GM21447 (cell line): ENCODE measurements at regions not wholly inside any gene's neighbourhood (a gene's known extent, or its start where the extent isn't known, plus 50 kb on each side); places are given as distances from the start of the nearest gene placed in this dataset.

Experiments used
- ATAC-seq: cut with Tn5 transposase; IDR thresholded peaks from one replicate; pipeline ENCODE4 v1.9.1; 2021; ENCODE audit not compliant: unreplicated experiment

GRCh38 chr18:73653827-73654226, 493.8 kb downstream of the FBXO15 start:
- no peak for ATAC-seq

DNA sequence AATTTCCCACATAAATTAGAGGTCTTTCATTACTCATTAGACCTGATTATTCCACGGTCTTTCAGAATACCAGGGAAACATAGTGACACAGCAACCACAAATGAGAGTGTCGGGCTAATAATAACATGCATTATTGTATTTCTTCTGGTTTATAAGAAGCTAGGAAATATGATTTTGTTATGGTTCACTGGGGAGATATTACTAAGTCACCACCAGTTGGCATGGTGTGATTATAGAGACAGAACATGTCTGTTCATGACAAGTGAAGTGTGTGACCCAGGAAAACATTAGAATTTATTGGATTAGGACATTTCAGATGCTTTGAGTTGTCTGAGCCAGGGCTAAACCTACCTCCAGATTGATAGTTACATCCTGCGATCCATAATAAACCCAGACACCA, 494.4 kb downstream of the FBXO15 start:
- no peak for ATAC-seq

- ATAC-seq = no peak
Observed at GRCh38 chr18:73647391-73647790, 500.2 kb downstream of the FBXO15 start.

- ATAC-seq = no peak
Observed at GRCh38 chr18:73646772-73647171, 500.9 kb downstream of the FBXO15 start.

- ATAC-seq = no peak
Observed at GRCh38 chr18:73646196-73646595, 501.4 kb downstream of the FBXO15 start.

GRCh38 chr18:73645160-73645715, 502.4 kb downstream of the FBXO15 start:
- no peak for ATAC-seq

DNA sequence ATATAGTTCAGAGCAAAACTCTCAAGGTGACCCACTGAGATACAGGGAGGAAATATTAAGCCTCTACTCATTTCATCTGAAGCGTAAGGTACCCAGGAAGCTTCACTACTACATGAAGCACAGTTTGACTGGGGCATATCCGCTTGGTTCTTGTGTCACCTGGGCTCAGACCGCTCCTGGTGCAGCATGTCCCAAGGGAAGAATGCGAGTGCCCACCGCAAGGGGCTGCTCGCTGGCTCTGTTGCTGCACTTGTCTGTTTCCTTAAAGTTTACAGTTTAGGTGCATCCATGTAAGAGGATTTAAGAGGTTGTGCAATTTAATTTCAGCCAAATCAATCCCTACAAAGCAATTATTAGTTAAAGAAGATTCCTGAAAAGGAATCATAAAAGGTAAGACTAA, 507.8 kb downstream of the FBXO15 start:
- ATAC-seq = no peak

DNA sequence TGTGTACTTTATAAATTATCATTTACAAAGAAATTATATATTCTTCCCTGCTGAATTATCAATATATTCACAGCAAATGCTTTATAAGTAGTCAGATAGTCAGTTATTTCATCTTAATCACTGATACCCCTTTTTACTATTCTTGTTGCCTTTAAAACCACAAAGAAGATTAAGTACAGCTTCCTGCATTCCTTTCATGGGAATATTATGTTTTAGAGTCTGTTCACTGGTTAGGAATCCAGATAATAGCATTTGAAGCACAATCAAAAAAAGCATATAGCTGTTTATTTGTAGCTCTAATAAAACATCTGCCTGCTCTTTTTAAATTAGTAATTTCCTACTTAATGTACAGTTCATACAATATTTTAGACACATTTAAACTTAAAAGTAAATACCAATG, 508.9 kb downstream of the FBXO15 start:
- no peak for ATAC-seq

- ATAC-seq = no peak
Observed at GRCh38 chr18:73636355-73636754, 511.3 kb downstream of the FBXO15 start.

DNA sequence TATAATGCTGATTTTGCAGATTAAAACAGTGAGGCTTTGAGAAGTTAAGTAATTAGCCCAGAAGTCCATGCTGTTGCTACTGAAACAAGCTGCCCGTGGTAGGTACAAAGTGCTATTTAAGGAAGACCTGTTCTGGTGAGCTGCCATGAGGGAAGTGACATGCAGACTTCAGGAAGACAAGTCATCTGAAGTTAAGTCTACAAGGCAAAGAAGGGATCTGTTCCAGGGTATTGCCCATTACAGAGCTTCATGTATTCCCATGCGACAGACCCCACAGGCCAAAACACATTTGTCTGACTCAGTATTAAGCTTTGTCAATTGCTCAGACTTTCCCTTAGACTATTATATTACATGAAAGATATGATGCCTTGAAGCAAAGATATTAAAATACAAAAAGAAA, 520.8 kb downstream of the FBXO15 start:
- no peak for ATAC-seq

GRCh38 chr18:73626221-73626620, 521.4 kb downstream of the FBXO15 start:
- ATAC-seq = no peak

DNA sequence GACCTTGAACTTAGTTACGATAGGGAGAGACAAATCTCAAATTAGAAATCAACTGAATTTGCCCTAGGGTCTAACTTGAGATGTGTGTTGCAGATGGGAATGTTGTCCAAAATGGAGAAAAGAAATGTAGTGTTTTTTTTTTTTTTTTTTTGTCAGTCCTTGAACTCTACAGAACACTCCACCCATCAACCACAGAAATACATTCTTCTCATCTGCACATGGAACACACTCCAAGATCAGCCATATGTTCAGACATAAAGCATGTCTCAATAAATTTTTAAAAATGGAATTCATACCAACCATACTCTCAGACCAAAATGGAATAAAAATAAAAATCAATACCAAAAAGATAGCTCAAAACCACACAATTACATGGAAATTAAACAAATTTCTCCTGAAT, 526.5 kb downstream of the FBXO15 start:
- no peak for ATAC-seq

DNA sequence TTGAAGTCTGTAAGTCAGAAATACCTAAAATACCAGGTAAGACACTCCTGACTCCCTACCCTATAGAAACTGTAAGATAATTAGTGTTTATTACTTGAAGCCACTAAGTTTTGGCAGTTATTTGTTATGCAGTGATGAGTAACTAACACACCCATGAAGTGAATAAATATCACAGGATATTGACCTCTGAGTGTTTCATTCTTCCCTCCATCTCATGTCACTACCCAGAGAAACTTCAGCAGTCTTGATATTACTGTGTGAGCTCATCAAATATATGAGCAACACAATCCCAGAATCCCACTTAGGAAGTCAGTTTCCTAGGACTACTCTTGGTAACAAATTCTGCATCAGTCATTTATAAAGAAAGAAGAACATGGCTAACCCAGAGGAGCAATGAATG, 529.7 kb downstream of the FBXO15 start:
- ATAC-seq = no peak

- no peak for ATAC-seq
Observed at GRCh38 chr18:73615506-73615905, 532.1 kb downstream of the FBXO15 start.

DNA sequence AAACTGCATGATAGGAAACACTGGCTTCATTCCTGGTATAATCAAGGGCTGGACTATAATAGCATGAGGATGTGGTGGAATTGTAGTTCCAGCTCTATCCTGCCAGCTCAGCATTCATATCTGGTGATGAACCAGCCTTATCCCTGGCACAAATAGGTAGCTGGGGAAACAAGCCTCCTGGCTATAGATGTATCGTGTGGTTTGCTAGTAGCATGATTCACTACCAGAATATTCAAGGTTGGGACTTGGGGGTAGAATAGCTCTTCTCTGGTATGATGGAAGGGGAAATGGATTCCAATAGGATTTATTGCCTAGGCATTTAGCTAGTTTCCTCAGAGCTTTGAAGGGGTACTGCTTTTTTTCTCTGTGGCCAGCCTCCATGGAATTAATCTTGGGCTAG, 532.8 kb downstream of the FBXO15 start:
- ATAC-seq = no peak

GRCh38 chr18:73613706-73614340, 533.8 kb downstream of the FBXO15 start:
- ATAC-seq = no peak

DNA sequence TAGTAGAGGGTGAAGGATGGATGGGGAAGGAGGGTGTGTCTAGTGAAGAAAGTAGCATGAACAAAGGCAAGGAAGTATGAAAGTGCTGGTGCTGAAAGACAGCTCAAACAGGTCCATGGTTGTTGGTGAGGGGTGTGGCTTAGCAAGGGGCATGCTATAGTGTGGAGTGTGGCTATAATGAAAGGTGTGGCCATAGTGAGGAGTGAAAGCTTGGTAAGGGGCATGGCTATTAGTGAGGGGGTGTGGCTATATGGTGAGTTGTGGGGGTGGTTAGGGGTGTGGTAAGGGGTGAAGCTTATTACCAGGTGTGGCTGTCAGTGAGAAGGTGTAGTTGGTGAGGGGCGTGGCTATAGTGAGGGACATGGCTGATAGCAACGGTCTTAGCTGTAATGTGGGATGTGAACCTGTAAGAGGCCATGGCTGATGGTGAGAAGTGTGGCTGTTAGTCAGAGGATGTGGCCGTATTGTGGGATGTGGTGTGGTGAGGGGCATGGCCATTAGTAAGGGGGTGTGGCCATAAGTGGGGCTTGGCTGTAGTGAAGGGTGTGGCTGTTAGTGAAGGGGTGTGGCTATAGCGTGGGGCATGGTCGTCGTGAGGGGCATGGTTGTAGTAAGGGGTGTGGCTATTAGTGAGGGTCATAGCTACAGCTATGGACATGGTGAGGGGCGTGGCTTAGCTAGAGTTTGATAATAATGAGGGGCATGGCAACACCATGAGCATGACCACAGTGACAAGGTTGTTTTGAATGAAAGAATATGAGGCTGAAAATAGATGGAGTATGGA, 549.6 kb downstream of the FBXO15 start:
- no peak for ATAC-seq

DNA sequence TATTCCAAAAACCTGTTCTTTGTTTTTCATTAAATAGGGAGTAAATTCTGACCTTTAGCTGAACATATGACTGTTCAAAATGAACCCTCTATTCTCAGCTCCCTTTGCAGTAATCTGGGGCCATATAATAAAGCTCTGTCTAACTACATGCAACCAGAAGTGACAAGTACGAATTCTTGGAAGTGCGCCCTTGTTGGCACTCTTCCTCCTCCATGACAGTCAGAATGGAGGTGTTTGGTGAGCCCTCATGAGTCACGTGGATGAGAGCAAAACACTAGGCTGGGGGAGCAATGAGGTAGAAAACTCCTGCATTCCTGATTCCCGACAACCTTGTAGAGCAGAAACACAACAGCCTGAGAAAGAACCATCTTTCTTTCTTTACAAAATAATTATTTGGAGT, 552.9 kb downstream of the FBXO15 start:
- ATAC-seq = no peak

DNA sequence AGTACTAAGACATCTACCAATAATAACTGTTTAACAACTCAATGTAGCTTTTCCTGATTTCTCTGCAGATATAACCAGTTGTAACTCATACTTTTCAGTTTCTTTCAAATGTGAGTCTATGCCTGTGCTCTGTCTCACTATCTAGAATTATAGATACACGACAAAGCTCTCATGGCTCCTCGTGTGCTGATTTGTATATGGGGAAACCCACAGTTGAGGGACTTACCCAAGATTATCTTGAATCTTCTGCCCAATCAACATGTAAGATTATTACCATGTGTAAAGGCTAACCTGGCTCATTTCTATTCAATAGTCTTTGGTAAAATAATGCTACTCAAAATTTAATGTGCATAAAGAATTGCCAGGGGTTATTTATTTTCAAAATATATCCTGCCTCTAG, 554.4 kb downstream of the FBXO15 start:
- ATAC-seq = no peak

DNA sequence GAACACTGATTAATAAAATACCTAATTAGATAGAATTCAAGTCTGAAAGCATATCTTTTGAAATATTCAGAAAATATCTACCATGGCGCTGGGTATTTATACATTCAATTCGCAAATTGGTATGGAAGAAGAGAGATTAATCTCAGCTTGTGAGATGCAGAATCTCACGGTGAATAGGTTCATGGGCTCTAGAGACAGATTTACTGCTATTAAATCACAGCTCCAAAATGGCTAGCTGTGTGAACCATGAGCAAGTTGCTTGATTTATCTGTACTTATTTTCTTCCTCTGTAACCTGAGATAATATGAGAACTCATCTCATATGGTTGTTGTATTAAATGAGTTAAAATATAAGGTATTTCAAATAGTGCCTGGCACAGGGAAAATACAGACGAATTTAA, 556.7 kb downstream of the FBXO15 start:
- ATAC-seq = no peak

DNA sequence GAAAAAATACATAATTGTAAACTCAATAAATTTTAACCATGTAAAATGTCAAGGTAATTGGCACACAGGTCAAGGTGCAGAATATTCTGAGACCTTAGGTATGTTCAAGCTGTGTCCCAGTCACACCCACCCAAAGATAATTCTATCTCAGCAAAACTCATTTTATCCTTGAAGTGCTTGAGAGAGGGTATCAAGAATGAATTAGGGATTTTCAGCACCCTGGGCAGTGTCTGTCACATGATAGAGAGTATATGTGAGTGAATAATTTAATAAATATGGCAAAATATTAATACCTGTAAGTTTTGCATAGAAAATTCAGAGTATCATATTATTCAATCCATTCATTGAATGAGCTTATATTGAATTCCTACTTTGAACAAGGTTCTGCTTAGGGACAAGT, 567.9 kb downstream of the FBXO15 start:
- ATAC-seq = no peak

DNA sequence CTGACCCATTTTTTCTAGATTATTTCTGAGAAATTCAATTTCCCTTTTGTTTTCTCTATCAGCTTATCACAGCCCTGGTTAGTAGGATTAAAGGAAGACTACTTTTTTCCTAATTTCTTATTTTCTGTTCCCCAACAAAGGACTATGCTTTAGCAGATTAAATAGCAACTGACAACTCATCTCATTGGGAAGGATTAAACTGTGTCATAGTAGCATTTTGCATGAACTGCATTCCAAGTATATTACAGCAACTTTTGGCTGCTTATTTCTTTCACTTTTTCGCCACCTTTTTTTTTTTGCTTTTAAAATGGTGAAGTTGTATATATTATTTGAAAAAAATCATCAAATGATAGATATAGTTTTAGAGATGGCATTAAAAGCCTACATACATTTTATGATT, 570.3 kb downstream of the FBXO15 start:
- no peak for ATAC-seq
